HL-60/S4 (cell line): ENCODE measurements at regions not wholly inside any gene's neighbourhood (a gene's known extent, or its start where the extent isn't known, plus 50 kb on each side); places are given as distances from the start of the nearest gene placed in this dataset.
"Not testable (repeated sequence)": the region's sequence is repeated elsewhere in the genome, so short reads cannot be mapped to it uniquely, and the experiment has no call there.

Source experiments
- in situ Hi-C: fragments of 300-500 bp; cut with MboI; formaldehyde crosslinking; loops from 2 replicates; pipeline ENCODE4 v1.14.3; 2022; ENCODE audit warnings: low sequenced_read_pairs

- in situ Hi-C loops = no loop called here
These were observed 438.7 kb upstream of the POU3F2 start for GRCh38 chr6:98395610-98396166.

GRCh38 chr6:98416027-98416426 lies 418.3 kb upstream of the POU3F2 start:
- in situ Hi-C loops = no loop called here

GRCh38 chr6:98416497-98417158 lies 417.7 kb upstream of the POU3F2 start:
- in situ Hi-C loops = not testable (repeated sequence)

GRCh38 chr6:98433325-98434056 lies 400.9 kb upstream of the POU3F2 start:
- in situ Hi-C loops = no loop called here

GRCh38 chr6:98443633-98444032 lies 390.7 kb upstream of the POU3F2 start:
- in situ Hi-C loops = no loop called here

- in situ Hi-C loops = no loop called here
These were observed 381.7 kb upstream of the POU3F2 start for GRCh38 chr6:98452685-98453084.

GRCh38 chr6:98454809-98455322 lies 379.5 kb upstream of the POU3F2 start:
- in situ Hi-C loops = no loop called here

GRCh38 chr6:98458708-98459107 lies 375.7 kb upstream of the POU3F2 start:
- in situ Hi-C loops = no loop called here

GRCh38 chr6:98463038-98464000 lies 371.1 kb upstream of the POU3F2 start:
- in situ Hi-C loops = no loop called here

GRCh38 chr6:98467091-98467490 lies 367.3 kb upstream of the POU3F2 start:
- in situ Hi-C loops = no loop called here

GRCh38 chr6:98467902-98468301 lies 366.5 kb upstream of the POU3F2 start:
- in situ Hi-C loops = no loop called here

- in situ Hi-C loops = no loop called here
These were observed 365.2 kb upstream of the POU3F2 start for GRCh38 chr6:98469141-98469540.

- in situ Hi-C loops = no loop called here
These were observed 363.6 kb upstream of the POU3F2 start for GRCh38 chr6:98470821-98471220.

GRCh38 chr6:98471444-98471843 lies 362.9 kb upstream of the POU3F2 start:
- in situ Hi-C loops = no loop called here

GRCh38 chr6:98477231-98477630 lies 357.1 kb upstream of the POU3F2 start:
- in situ Hi-C loops = no loop called here

GRCh38 chr6:98484696-98485095 lies 349.7 kb upstream of the POU3F2 start:
- in situ Hi-C loops = no loop called here

GRCh38 chr6:98485593-98485992 lies 348.8 kb upstream of the POU3F2 start:
- in situ Hi-C loops = no loop called here

GRCh38 chr6:98486057-98486456 lies 348.3 kb upstream of the POU3F2 start:
- in situ Hi-C loops = no loop called here

- in situ Hi-C loops = no loop called here
These were observed 346.8 kb upstream of the POU3F2 start for GRCh38 chr6:98487612-98488011.

- in situ Hi-C loops = no loop called here
These were observed 336.1 kb upstream of the POU3F2 start for GRCh38 chr6:98498144-98498775.
